Midbrain (tissue), 1 donor: ENCODE measurements at regions not wholly inside any gene's neighbourhood (a gene's known extent, or its start where the extent isn't known, plus 50 kb on each side); places are given as distances from the start of the nearest gene placed in this dataset.
"Not testable (repeated sequence)": the region's sequence is repeated elsewhere in the genome, so short reads cannot be mapped to it uniquely, and the experiment has no call there.

Experiments used
- DNase-seq: peaks from one replicate; lab custom pipeline; 2025; lab: John Stamatoyannopoulos, UW

DNA sequence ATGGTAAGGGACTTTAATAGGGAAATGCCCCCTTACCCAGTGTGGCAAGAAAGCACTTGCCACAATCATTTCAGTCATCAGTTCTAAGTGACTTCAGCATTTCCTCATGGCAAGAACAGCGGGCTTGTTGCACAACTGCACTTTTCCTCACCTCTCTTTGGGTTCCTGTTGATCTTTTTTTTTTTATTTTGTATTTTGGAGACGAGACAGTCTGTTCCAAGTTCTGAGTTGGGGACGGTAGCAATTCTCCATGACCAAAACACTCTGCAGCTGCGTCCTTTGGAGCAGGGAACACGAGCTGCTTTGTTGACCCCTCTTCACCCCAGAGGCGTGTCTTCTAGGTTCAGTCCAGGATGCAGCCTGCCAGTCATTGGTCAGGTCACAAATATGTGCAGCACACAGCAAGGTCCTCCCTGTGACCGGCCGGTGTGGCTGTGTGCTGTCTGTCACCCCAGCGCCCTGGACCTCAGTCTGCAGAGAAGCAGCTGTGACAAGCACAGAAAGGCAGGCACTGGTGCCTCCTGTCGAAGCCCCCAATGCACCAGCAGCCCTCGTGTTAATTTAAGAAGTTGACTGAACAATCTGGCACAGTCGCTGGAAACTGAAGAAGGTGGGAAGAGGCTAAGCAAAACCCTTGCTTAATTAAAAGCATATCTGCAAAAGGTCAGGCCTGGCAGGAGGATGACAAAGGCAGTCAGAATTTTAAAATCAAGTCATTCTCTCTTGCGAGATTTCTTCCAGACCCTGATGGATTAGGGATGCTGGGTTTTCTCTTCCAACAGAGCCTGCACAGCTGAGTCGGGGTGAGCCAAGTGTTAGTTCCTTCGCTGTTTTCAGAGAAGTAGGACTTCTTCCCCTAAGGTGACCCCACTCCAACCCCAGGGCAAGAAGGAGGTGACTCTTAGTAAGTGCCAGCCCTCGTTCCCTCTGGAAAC lies 96.7 kb upstream of the COPS8 start:
- no peak for DNase-seq

DNA sequence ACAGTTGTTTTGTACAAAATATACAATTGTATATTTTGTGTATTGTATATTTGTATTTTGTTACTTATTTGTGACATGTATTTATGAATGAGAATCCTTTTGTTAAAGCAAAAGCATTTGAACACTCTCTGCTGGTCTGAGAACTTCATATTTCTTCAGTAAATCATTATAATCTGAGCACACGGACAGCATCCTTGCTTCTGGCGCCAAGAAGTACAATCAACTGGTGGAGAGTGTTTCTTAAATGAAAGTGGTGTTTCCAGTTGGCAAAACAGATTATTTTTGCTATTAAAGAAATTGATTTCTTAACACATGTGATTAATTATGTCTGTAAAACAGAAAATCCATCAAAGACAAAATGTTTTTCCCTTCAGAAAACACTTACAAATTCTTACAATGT lies 95.1 kb upstream of the COPS8 start:
- no peak for DNase-seq

DNA sequence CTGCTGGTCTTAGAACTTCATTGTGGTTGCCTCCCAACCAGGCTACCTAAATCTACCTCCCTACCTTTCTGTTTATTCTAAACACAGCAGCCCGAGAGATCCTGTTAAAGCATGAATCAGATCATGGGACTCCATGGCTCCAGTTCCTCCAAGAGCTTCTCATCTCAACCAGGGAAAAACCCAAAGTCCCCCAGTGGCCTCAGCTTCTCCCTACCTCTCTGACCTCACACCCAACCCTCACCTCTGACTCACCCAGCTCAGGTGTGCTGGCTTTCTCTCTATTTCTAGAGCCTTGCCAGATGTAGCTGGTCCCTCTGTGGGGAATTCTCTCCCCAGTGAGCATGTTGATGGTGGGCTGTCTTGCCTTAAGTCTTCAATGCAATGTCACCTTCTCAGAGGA lies 93.8 kb upstream of the COPS8 start:
- no peak for DNase-seq

DNA sequence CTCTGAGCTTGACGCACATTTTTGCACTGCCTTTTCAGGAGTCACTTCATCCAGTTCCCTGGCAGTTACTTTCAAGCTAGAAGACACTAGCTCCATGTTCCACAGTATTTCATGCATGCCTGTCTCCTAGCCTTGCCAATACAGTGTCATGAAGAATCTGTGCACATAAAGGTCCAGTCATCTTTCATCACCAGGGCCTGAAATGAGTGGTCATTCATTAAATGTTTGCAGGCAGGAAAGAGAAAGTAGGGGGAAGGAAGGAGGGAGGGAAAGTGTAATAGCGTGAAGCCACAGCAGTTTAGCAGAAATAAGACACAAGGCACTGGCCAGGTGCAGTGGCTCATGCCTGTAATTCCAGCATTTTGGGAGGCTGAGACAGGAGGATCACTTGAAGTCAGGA lies 92.4 kb upstream of the COPS8 start:
- DNase-seq = no peak

DNA sequence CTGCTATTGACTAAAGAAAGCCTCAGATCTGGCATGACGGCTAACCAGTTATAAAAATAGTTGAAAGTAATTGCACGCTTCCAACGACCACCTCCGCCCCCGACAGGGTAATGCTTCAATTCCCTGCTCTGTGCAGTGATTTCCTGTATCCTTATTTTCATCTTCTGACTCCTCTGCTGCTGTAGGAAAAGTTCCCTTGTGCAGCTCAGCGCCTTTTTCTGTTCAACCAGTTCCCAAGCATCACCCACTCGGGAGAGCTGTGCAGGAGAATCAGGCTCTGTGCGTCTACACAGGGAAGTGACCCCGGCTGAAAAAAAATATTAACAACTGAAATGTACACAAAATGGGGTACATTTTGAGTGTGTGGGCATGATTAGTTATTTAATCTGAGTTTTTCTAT lies 91.3 kb upstream of the COPS8 start:
- DNase-seq = no peak

DNA sequence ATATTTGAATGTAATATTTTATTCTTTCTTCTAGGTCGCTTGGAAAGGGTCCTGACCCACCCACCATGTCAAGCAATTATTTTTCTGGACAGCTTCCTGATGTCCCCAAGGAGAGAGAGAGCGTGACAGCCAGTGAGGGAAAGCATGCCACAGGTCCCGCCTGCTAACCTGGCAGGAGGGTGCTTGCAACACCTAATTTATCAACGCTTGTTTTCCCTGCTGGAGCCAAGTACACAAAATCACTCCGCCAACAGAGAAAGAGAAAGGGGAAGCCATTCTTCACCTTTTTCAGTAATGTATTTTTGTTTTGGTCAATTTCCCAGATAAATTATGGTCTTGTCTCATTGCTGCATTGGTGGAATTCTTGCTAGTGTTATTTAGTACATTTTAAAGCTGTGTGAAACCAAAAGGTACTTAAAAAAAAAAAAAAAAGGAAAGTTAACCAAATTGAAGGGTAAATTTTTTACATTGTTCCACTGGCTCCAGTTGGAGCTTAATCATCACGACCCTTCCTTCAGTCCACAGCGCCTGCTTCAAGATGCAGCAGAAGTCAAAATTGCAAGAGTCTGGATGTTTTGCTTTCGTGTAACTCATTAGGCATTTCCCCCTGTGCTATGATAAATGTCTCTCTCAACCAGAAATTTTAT lies 88.5 kb upstream of the COPS8 start:
- DNase-seq = no peak

DNA sequence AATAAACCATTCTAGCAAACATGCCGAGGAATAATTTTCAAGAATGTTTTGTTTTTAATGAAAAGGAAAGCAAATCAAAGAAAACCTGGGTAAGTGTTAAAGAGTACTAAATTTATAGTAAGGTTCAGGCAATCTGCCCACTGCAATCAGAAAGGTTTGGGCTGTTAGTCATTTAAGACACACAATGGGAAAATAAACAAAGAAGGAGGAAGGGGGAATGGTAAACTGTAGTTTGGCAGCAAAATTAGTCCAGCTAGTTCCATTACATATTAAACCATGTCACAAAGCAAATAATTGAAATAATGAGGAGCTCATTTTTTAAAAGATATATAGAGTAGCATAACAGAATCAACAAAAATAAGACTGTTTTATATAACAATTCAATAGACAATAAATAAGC lies 87.5 kb upstream of the COPS8 start:
- DNase-seq = no peak

DNA sequence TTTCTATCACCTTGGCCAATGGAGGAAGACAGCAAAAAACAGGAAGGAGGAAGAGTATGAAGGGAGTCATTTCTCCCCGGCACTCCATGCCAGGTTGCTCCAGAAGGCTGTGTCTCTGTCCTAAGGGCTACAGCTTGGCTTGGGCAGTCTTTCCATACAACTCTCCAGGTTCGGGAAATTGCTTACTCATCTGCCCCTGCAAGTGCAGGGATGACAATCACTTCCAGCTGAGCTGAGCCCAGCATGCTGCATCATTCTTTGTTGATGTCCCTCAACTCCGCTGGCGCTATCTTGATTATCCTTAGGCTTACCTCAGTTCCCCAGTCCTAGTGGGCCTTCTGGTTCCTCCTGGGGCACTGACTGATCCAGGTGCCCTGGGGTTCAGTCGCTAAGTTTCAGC lies 86.9 kb upstream of the COPS8 start:
- no peak for DNase-seq

GRCh38 chr2:237000481-237000880 lies 85.2 kb upstream of the COPS8 start:
- DNase-seq = no peak

DNA sequence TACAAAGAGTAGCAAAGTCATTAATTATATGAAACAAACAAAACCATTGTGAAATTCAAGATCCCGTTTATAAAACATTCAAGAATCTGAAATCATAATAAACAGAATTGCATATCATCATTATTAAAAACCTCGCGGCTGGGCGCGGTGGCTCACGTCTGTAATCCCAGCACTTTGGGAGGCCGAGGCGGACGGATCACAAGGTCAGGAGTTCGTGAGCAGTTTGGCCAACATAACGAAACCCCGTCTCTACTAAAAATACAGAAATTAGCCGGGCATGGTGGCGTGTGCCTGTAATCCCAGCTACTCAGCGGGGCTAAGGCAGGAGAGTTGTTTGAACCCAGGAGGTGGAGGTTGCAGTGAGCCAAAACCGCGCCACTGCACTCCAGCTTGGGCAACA lies 80.3 kb upstream of the COPS8 start:
- not testable (repeated sequence) for DNase-seq

GRCh38 chr2:237011206-237011795 lies 74.4 kb upstream of the COPS8 start:
- no peak for DNase-seq

DNA sequence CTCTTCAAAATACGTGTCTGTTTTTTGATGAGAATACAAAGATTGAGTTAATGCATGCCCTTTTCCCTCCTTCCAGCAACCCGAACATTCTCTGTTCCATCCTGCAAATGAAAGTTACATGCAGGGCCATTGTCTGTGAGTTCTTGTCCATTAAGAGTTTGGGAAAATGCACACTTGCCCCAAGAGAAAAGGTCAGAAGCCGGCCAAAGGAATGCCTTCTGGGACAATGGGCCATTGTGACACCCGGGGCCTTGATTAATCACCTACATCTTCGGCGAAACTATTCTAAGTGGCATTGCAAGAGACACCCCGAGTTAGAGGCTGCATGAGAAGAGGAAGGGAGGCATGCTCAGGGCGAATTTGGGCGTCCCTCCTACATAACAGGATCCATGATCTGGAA lies 73.7 kb upstream of the COPS8 start:
- DNase-seq = no peak

DNA sequence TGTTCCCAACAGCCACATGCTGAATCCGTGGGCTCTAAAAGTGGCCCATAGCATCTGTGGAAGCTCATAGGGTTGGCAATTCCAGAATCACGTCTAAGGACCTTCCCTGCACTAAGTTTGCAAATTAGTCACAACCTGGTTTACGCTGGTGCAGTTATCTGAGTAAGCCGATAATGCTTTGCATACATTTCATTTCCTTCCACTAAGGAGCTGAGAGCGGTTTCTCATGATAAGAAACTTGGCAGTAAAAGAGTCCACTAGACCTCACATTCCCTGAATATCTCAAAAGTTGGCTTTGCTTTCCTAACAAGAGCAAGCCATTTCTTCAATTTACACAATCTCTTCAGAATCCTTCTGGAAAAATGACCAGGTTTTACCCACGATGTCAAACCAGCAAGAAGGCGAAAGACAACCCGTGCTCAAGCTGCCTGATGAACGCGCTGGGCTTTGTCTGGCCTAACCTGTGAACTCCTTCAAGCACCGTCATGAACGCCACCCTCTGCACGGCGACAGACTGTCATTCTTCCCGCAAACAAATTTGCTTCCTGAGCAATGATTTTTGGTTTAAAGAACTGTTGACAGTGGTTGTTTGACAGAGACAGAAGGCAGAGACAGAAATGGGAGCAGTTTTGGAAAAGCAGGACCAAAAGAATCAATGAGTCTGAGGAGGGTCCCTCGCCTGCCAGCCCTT lies 73.0 kb upstream of the COPS8 start:
- DNase-seq = no peak

- no peak for DNase-seq
Measured at GRCh38 chr2:237016121-237016915, 69.4 kb upstream of the COPS8 start.

- no peak for DNase-seq
Measured at GRCh38 chr2:237020090-237020489, 65.6 kb upstream of the COPS8 start.

- DNase-seq = no peak
Measured at GRCh38 chr2:237022533-237022932, 63.2 kb upstream of the COPS8 start.

- no peak for DNase-seq
Measured at GRCh38 chr2:237024255-237024654, 61.4 kb upstream of the COPS8 start.

- no peak for DNase-seq
Measured at GRCh38 chr2:237025090-237025865, 60.4 kb upstream of the COPS8 start.

GRCh38 chr2:237026981-237027711 lies 58.5 kb upstream of the COPS8 start:
- DNase-seq = peak; percentile 59

DNA sequence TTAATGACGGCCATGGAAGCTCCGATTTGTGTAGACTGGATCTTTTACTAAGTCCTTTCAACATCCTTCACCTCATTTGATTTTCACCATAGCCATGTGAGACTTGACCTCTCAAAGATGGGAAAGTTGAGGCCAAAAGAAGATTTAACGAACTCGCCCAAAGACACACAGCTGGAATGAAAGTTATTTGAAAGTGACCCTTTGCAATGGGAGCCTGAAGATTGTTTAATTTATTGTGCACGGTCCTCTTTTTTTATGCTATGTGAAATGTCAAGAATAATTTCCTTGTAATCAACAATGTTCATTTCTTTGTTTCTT lies 58.0 kb upstream of the COPS8 start:
- no peak for DNase-seq
